KMS-11 (cell line): ENCODE measurements at regions not wholly inside any gene's neighbourhood (a gene's known extent, or its start where the extent isn't known, plus 50 kb on each side); places are given as distances from the start of the nearest gene placed in this dataset.
"Not testable (repeated sequence)": the region's sequence is repeated elsewhere in the genome, so short reads cannot be mapped to it uniquely, and the experiment has no call there.

Experiments used
- H2AFZ ChIP-seq: fragments of 200-600 bp; sonication (generic); 2 replicates; pipeline ENCODE4 v1.6.1; 2016; ENCODE audit warnings: antibody characterized with exemption, mixed run types, low read depth
- H3K27ac ChIP-seq: fragments of 200-600 bp; sonication (generic); 2 replicates; pipeline ENCODE4 v1.6.1; 2016; ENCODE audit warnings: mild to moderate bottlenecking, mixed run types
- H3K27me3 ChIP-seq: fragments of 200-600 bp; sonication (generic); 2 replicates; pipeline ENCODE4 v1.6.1; 2017; ENCODE audit warnings: mild to moderate bottlenecking, low read depth, mixed run types, moderate library complexity; ENCODE audit not compliant: insufficient read depth
- H3K36me3 ChIP-seq: fragments of 200-600 bp; sonication (generic); 2 replicates; pipeline ENCODE4 v1.6.1; 2017; ENCODE audit warnings: mild to moderate bottlenecking, mixed run types; ENCODE audit not compliant: insufficient read depth
- H3K4me1 ChIP-seq: fragments of 200-600 bp; sonication (generic); 2 replicates; pipeline ENCODE4 v1.6.1; 2016; ENCODE audit warnings: mild to moderate bottlenecking, low read depth, mixed run types; ENCODE audit not compliant: poor library complexity, severe bottlenecking
- H3K4me2 ChIP-seq: fragments of 200-600 bp; sonication (generic); 2 replicates; pipeline ENCODE4 v1.7.0; 2016; ENCODE audit warnings: mild to moderate bottlenecking, mixed run types
- H3K4me3 ChIP-seq: fragments of 200-600 bp; sonication (generic); IDR thresholded peaks from 2 replicates; pipeline ENCODE4 v1.6.1; 2017; ENCODE audit warnings: low read depth, low read length, mixed read lengths; ENCODE audit not compliant: insufficient read depth
- H3K79me2 ChIP-seq: fragments of 200-600 bp; sonication (generic); 2 replicates; pipeline ENCODE4 v1.6.1; 2016; ENCODE audit warnings: low read depth, mixed run types; ENCODE audit not compliant: insufficient read depth
- H3K9ac ChIP-seq: fragments of 200-600 bp; sonication (generic); 2 replicates; pipeline ENCODE4 v1.6.1; 2016; ENCODE audit warnings: mild to moderate bottlenecking, mixed run types
- H4K20me1 ChIP-seq: fragments of 200-600 bp; sonication (generic); 2 replicates; pipeline ENCODE4 v1.6.1; 2016; ENCODE audit warnings: mild to moderate bottlenecking, mixed run types; ENCODE audit not compliant: insufficient read depth
- TF ChIP-seq, protein P1 (sequence below): fragments of 200-600 bp; sonication (generic); conservative IDR thresholded peaks from 2 replicates; pipeline ENCODE4 v1.6.1; 2017; ENCODE audit warnings: low read depth, mild to moderate bottlenecking, antibody characterized with exemption, low read length, moderate library complexity, mixed read lengths

DNA sequence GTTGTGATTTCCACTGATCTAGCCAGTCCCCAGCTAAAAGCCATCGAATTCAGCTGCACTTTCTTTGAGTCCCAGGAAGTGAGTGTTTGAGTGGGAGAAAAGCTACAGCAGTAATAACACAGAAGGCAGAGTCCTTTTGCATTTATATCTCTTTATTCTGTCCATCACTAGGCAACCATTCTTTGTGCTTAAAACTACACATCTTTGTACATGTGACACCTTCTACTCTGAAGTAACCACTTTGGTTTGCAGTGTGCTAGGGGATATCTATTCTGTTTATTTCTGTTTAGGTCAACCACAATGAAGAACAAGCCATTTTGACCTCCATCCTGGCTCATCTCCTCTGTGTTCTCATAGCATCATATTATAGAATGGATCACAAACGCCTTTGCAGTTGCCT lies 226.0 kb upstream of the SERP2 start:
- no peak overlapping the region for H3K4me2 ChIP-seq
- H3K4me3 ChIP-seq: no peak overlapping the region
- no peaks in the 10 kb centered on the region for H3K4me1 ChIP-seq
- H4K20me1 ChIP-seq: no peaks in the 10 kb centered on the region
- H3K27ac ChIP-seq: no peak overlapping the region
- H3K27me3 ChIP-seq: no peaks in the 10 kb centered on the region
- H2AFZ ChIP-seq: no peak overlapping the region
- TF ChIP-seq, protein P1, sequence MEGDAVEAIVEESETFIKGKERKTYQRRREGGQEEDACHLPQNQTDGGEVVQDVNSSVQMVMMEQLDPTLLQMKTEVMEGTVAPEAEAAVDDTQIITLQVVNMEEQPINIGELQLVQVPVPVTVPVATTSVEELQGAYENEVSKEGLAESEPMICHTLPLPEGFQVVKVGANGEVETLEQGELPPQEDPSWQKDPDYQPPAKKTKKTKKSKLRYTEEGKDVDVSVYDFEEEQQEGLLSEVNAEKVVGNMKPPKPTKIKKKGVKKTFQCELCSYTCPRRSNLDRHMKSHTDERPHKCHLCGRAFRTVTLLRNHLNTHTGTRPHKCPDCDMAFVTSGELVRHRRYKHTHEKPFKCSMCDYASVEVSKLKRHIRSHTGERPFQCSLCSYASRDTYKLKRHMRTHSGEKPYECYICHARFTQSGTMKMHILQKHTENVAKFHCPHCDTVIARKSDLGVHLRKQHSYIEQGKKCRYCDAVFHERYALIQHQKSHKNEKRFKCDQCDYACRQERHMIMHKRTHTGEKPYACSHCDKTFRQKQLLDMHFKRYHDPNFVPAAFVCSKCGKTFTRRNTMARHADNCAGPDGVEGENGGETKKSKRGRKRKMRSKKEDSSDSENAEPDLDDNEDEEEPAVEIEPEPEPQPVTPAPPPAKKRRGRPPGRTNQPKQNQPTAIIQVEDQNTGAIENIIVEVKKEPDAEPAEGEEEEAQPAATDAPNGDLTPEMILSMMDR: no peak
- no peaks in the 10 kb centered on the region for H3K36me3 ChIP-seq
- no peaks in the 10 kb centered on the region for H3K79me2 ChIP-seq
- no peak overlapping the region for H3K9ac ChIP-seq

DNA sequence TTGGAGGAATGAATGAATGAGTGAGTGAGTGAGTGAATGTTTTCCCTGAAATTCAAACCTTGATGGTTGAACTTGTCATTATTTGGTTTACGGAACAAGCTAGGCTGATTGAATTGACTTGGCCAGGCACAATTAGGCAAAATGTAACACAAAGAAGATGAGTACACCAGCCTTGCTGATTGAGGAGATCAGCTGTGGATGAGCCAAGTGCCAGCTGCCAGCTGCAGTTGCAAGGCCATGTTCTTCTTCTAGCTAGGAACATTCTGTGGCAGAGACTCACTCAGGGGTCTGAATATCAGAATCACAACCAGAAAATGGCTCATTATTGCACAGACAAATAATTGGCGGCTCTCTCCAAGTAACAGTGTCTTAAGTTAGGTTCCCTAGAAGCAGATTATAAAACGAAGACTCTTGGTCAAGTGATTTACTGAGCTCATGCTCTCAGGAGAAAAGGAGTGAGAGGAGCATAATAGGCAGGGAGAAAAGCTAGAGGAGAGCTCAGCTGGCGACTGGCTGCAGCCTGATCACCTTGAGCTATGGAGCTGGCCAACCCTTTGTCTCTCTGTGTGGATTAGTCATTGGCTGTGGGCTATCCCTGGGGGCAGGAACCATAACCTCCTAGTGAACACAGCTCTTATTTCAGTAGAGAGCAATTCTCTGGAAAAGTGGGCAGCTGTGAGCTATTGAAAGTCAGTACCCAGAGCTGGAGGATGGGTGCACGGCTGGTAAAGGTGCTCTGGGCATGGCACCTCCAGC lies 225.3 kb upstream of the SERP2 start:
- no peak overlapping the region for H3K27ac ChIP-seq
- no peak overlapping the region for H3K4me3 ChIP-seq
- H3K4me2 ChIP-seq: no peak overlapping the region
- H4K20me1 ChIP-seq: no peaks in the 10 kb centered on the region
- H2AFZ ChIP-seq: no peak overlapping the region
- H3K79me2 ChIP-seq: no peaks in the 10 kb centered on the region
- H3K36me3 ChIP-seq: no peaks in the 10 kb centered on the region
- H3K27me3 ChIP-seq: no peaks in the 10 kb centered on the region
- no peaks in the 10 kb centered on the region for H3K4me1 ChIP-seq
- H3K9ac ChIP-seq: no peak overlapping the region
- TF ChIP-seq, protein P1: no peak

GRCh38 chr13:44149231-44149630 lies 224.4 kb upstream of the SERP2 start:
- not testable (repeated sequence) for H3K4me3 ChIP-seq

GRCh38 chr13:44149821-44150220 lies 223.8 kb upstream of the SERP2 start:
- Histone ChIP-seq H3K79me2 (no peaks in the 10 kb centered on the region), H4K20me1 (no peaks in the 10 kb centered on the region), H3K9ac (no peak overlapping the region), H3K36me3 (no peaks in the 10 kb centered on the region), H3K4me2 (no peak overlapping the region), H3K4me3 (no peak overlapping the region), H3K4me1 (no peaks in the 10 kb centered on the region), H3K27ac (no peak overlapping the region), H2AFZ (no peak overlapping the region), H3K27me3 (no peaks in the 10 kb centered on the region)
- TF ChIP-seq, protein P1: no peak

More at GRCh38 chr13:44149231-44149630, 224.4 kb upstream of the SERP2 start:
- H3K4me2 ChIP-seq, H4K20me1 ChIP-seq, H3K79me2 ChIP-seq, H3K9ac ChIP-seq, H3K36me3 ChIP-seq, H3K4me1 ChIP-seq, H3K27ac ChIP-seq, H3K27me3 ChIP-seq, H2AFZ ChIP-seq: not testable (repeated sequence)

DNA sequence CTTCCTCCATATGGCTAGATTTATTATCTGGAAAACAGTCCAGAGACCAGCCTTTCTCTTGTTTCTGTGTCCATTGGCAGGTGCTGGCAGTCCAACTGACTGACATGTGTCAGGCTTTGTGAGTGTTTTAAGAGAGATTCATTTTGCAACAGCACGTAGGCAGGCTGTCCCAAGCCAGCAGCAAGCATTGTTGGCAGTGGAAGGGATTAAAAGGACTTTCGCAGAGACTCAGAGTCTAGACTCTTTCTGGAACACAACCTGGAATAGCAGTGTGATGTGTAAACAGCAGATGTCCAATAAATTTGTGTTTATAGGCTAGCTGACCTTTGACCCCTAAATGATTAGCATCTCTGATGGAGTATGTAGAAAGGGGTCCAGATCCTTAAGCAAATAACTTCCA lies 222.2 kb upstream of the SERP2 start:
- H3K4me1 ChIP-seq: no peaks in the 10 kb centered on the region
- H3K4me3 ChIP-seq: no peak overlapping the region
- H3K36me3 ChIP-seq: no peaks in the 10 kb centered on the region
- H4K20me1 ChIP-seq: no peaks in the 10 kb centered on the region
- TF ChIP-seq, protein P1: no peak
- no peaks in the 10 kb centered on the region for H3K27me3 ChIP-seq
- no peak overlapping the region for H3K9ac ChIP-seq
- H3K27ac ChIP-seq: no peak overlapping the region
- H2AFZ ChIP-seq: no peak overlapping the region
- no peak overlapping the region for H3K4me2 ChIP-seq
- H3K79me2 ChIP-seq: no peaks in the 10 kb centered on the region
